NCI-H226 (cell line): ENCODE measurements at regions not wholly inside any gene's neighbourhood (a gene's known extent, or its start where the extent isn't known, plus 50 kb on each side); places are given as distances from the start of the nearest gene placed in this dataset.
"Not testable (repeated sequence)": the region's sequence is repeated elsewhere in the genome, so short reads cannot be mapped to it uniquely, and the experiment has no call there.

Source experiments
- DNase-seq: peaks from one replicate; pipeline ENCODE4 v3.0.0-alpha.2; 2015

GRCh38 chr5:29208024-29208423, 1985.5 kb upstream of the CDH6 start:
- DNase-seq, result peak; percentile 89

GRCh38 chr5:29203049-29203448, 1990.4 kb upstream of the CDH6 start:
- DNase-seq, result no peak

GRCh38 chr5:29197631-29198454, 1995.6 kb upstream of the CDH6 start:
- peak; percentile 51 for DNase-seq

GRCh38 chr5:29193972-29194371, 1999.5 kb upstream of the CDH6 start:
- DNase-seq, result no peak

GRCh38 chr5:29191269-29192048, 2002.0 kb upstream of the CDH6 start:
- DNase-seq, result not testable (repeated sequence)

- DNase-seq, result not testable (repeated sequence)
Measured at GRCh38 chr5:29190398-29190797, 2003.1 kb upstream of the CDH6 start.

- not testable (repeated sequence) for DNase-seq
Measured at GRCh38 chr5:29186380-29186779, 2007.1 kb upstream of the CDH6 start.

- no peak for DNase-seq
Measured at GRCh38 chr5:29185558-29185957, 2007.9 kb upstream of the CDH6 start.

GRCh38 chr5:29175774-29176173, 2017.7 kb upstream of the CDH6 start:
- DNase-seq, result no peak

GRCh38 chr5:29170599-29170998, 2022.9 kb upstream of the CDH6 start:
- no peak for DNase-seq

- no peak for DNase-seq
Measured at GRCh38 chr5:29169886-29170285, 2023.6 kb upstream of the CDH6 start.

- DNase-seq, result no peak
Measured at GRCh38 chr5:29162297-29162696, 2031.2 kb upstream of the CDH6 start.

- no peak for DNase-seq
Measured at GRCh38 chr5:29161399-29162291, 2031.8 kb upstream of the CDH6 start.

- no peak for DNase-seq
Measured at GRCh38 chr5:29157975-29158374, 2035.5 kb upstream of the CDH6 start.

GRCh38 chr5:29150840-29151239, 2042.6 kb upstream of the CDH6 start:
- DNase-seq, result no peak

- no peak for DNase-seq
Measured at GRCh38 chr5:29148581-29148980, 2044.9 kb upstream of the CDH6 start.

- no peak for DNase-seq
Measured at GRCh38 chr5:29148073-29148472, 2045.4 kb upstream of the CDH6 start.

- no peak for DNase-seq
Measured at GRCh38 chr5:29143266-29143665, 2050.2 kb upstream of the CDH6 start.

- no peak for DNase-seq
Measured at GRCh38 chr5:29134418-29134817, 2059.1 kb upstream of the CDH6 start.

GRCh38 chr5:29131285-29131684, 2062.2 kb upstream of the CDH6 start:
- no peak for DNase-seq

GRCh38 chr5:29130786-29131185, 2062.7 kb upstream of the CDH6 start:
- DNase-seq, result no peak

- not testable (repeated sequence) for DNase-seq
Measured at GRCh38 chr5:29127524-29128156, 2065.8 kb upstream of the CDH6 start.

GRCh38 chr5:29126462-29126861, 2067.0 kb upstream of the CDH6 start:
- DNase-seq, result not testable (repeated sequence)
